GM12892 (cell line): ENCODE measurements at regions not wholly inside any gene's neighbourhood (a gene's known extent, or its start where the extent isn't known, plus 50 kb on each side); places are given as distances from the start of the nearest gene placed in this dataset.

Experiments used
- POLR2A ChIP-seq: IDR thresholded peaks from 2 replicates; pipeline ENCODE4 v1.6.1; 2011; ENCODE audit warnings: low read depth, low read length, control low read depth
- POLR2AphosphoS5 ChIP-seq: IDR thresholded peaks from 2 replicates; pipeline ENCODE4 v1.6.1; 2011; ENCODE audit warnings: low read depth, low read length, control low read depth
- TAF1 ChIP-seq: IDR thresholded peaks from 2 replicates; pipeline ENCODE4 v1.6.1; 2011; ENCODE audit warnings: low read depth, mild to moderate bottlenecking, control low read depth, low read length, borderline replicate concordance

DNA sequence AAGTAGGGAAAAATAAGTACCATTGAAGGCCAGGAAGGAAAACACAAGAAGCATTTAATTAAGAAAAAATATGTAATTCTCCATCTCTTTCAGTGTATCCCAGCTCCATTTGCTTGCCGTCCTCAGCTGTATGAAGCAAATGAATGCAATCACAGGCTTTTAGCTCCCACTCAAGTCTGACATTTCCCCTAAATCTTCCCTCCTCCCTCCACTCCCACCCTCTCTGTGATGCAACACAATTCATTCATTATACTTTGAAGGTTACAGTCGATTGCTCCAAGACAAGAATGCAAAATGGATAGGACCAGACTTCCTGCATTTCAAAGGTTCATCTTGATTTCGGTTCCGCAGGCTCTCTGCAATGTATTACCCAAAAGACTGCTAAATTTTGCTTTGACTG, 172.7 kb upstream of the SERPINE2 start:
- TF ChIP-seq POLR2A = no peak
- TF ChIP-seq TAF1 = no peak
- TF ChIP-seq POLR2AphosphoS5 = no peak
